Large intestine (tissue), 3 donors: ENCODE measurements at regions not wholly inside any gene's neighbourhood (a gene's known extent, or its start where the extent isn't known, plus 50 kb on each side); places are given as distances from the start of the nearest gene placed in this dataset.
"Not testable (repeated sequence)": the region's sequence is repeated elsewhere in the genome, so short reads cannot be mapped to it uniquely, and the experiment has no call there.

Source experiments
- DNase-seq, 2 donors: peaks; one replicate each; pipeline versions ENCODE4 v3.0.0 to v3.0.0-alpha.2; 2013
- H3K27ac ChIP-seq: one replicate; pipeline ENCODE4 v1.5.1; 2013; ENCODE audit warnings: low read length
- H3K27me3 ChIP-seq: 2 replicates; pipeline ENCODE4 v1.6.1; 2013; ENCODE audit warnings: low read length; ENCODE audit not compliant: control insufficient read depth, insufficient read depth
- H3K36me3 ChIP-seq: 2 replicates; pipeline ENCODE4 v1.6.1; 2013; ENCODE audit warnings: low read length; ENCODE audit not compliant: control insufficient read depth, insufficient read depth
- H3K4me1 ChIP-seq: one replicate; pipeline ENCODE4 v1.6.1; 2013; ENCODE audit warnings: low read length; ENCODE audit not compliant: control insufficient read depth, insufficient read depth
- H3K4me3 ChIP-seq: one replicate; pipeline ENCODE4 v1.5.1; 2013; ENCODE audit warnings: low read length
- H3K9me3 ChIP-seq: one replicate; pipeline ENCODE4 v1.6.1; 2013; ENCODE audit warnings: mild to moderate bottlenecking, low read depth, low read length, moderate library complexity; ENCODE audit not compliant: control insufficient read depth
- WGBS: methylation state at CpG from one replicate; pipeline ENCODE4 v1.1.5; 2013; ENCODE audit warnings: low lambda C conversion rate; ENCODE audit not compliant: insufficient coverage; 5-methylcytosine and 5-hydroxymethylcytosine counted together

DNA sequence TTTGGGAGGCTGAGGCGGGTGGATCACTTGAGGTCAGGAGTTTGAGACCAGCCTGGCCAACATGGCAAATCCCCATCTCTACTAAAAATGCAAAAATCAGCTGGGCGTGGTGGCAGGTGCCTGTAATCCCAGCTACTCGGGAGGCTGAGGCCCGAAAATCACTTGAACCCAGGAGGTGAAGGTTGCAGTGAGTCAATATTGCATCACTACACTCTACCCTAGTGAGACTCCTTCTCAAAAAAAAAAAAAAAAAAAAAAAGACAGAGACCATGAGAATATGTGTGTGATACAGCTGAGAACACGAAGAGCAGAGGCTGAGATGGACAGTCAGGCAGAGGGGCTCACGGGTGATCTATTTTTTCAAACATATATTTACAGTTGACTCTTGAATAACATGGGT, 152.5 kb upstream of the TNRC6C start:
- H3K4me1 ChIP-seq, H3K27ac ChIP-seq, DNase-seq, H3K4me3 ChIP-seq, H3K9me3 ChIP-seq, H3K36me3 ChIP-seq: not testable (repeated sequence)
- H3K27me3 ChIP-seq: peaks cover 26% of the 10 kb centered on the region
- WGBS: no CpG with 5 or more reads among the region's 6 CpGs

DNA sequence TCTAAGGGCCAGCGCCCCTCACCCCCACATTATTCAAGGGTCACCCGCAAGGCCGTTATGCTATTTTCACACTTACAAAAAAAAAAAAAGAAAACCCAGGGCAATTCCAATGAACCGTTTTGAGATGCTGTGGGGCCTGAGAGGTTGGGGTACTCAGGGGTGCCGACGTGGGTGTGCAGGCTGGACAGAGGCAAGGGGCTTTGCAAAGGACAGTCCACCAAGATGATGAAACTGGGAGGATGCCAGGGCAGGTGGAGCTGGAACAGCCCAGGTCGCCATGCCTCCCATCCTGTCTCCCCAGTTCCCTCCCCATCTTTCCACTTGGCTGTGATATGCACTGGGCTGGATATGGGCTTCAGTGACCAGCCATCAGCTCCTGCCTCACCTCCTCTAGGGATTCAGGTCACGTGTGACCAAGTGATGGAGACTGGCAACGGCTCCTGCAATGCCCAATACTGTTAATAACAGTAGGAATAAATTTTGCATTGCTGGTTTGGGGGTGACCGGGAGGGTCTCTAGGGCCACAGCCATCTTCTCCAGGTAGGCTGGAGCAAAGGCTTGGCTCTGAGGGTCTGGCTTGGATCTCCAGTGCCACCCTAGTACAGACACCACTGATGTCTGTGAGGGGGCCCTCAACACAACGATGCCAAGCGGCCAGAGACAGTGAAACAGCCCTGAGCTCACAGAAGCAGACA, 151.3 kb upstream of the TNRC6C start:
- 80% methylated on average over 1 of the region's 12 CpGs for WGBS
- H3K9me3 ChIP-seq: no peaks in the 10 kb centered on the region
- peaks cover 19% of the 10 kb centered on the region for H3K27me3 ChIP-seq
- H3K4me3 ChIP-seq: no peak overlapping the region
- H3K27ac ChIP-seq: no peak overlapping the region
- no peaks in the 10 kb centered on the region for H3K4me1 ChIP-seq
- no peaks in the 10 kb centered on the region for H3K36me3 ChIP-seq
- no peak for DNase-seq

DNA sequence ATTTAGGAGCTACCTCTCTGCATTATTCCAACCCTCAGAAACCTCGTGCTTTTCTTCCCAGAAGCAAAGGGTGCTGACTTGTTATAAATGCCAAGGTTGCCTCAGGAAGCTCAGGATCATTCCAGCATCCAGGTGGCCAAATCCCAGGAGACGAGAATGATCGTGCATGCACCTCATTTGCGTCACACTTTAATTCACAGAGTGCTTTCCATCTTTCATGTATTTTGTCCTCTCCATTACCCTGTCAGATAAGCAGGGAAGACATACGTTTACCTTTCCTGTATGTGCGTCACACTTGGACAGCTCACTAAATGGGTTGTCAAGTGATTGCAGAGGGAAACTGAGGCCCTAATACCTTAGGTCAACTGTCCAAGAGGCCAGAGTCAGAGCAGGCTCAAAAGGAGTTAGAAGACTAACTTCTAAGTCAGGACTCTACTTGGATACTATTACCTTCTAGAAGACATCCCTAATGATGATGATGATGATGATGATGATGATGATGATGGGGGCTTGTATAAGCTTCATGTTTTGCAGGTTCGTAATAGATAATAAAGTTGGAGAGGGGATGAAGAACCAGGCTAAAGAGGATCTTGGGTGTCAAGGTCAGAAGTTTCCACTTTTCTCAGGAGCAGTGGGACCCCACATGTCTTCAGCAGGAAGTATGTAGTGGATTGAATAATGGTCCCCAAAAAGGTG, 150.6 kb upstream of the TNRC6C start:
- H3K4me3 ChIP-seq: no peak overlapping the region
- H3K4me1 ChIP-seq: no peaks in the 10 kb centered on the region
- DNase-seq: no peak
- WGBS: 78% methylated on average over 4 of the region's 7 CpGs
- no peak overlapping the region for H3K27ac ChIP-seq
- H3K36me3 ChIP-seq: no peaks in the 10 kb centered on the region
- no peaks in the 10 kb centered on the region for H3K9me3 ChIP-seq
- H3K27me3 ChIP-seq: peaks cover 19% of the 10 kb centered on the region

DNA sequence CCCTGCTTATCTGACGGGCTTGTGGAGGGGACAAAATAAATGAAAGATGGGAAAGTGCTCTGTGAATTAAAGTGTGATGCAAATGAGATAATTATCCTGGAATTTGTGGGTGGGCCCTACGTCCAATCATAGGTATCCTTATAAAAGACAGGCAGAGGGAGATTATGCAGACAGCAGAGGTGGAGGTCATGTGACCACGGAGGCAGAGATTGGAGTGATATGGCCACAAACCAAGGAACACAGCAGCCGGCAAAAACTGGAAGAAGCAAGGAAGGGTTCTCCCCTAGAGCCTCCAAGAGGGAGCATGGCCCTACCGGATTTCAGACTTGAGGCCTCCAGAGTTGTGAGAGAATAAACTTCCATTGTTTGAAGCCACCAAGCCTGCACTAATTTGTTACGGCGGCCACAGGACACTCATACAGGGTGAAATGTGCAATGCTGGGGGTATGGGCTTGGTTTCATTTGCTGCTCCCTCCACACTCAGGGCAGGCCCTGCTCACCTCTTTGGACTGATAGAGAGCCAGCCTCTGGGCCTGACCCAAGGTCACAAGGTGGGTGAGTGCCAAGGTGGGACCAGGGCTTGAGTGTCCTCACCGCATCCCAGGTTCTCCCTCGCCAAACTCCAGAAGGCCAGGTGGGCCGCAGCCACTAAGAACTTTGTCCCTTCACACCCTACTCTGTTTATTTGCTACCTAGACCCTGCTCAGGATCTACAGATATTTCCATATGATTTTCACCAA, 149.6 kb upstream of the TNRC6C start:
- no CpG with 5 or more reads among the region's 10 CpGs for WGBS

DNA sequence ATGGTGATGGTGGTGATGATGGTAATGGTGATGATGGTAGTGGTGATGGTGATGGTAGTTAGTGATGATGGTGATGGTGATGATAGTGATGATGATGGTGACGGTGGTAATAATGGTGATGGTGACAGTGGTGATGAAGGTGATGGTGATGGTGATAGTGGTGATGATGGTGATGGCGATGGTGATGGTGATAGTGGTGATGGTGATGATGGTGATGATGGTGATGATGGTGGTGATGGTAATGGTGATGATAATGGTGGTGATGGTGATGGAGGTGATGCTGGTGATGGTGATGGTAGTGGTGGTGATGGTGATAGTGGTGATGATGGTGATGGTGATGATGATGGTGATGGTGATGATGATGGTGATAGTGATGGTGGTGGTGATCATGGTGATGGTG, 148.7 kb upstream of the TNRC6C start:
- Histone ChIP-seq H3K9me3 (no peaks in the 10 kb centered on the region), H3K4me3 (no peak overlapping the region), H3K36me3 (no peaks in the 10 kb centered on the region), H3K27me3 (peaks cover 10% of the 10 kb centered on the region), H3K4me1 (no peaks in the 10 kb centered on the region), H3K27ac (no peak overlapping the region)
- WGBS: 96% methylated on average over 2 of the region's 2 CpGs
- no peak for DNase-seq

More for the DNA sequence above, 149.6 kb upstream of the TNRC6C start:
- Histone ChIP-seq H3K36me3 (no peaks in the 10 kb centered on the region), H3K27ac (no peak overlapping the region), H3K4me1 (no peaks in the 10 kb centered on the region), H3K9me3 (no peaks in the 10 kb centered on the region), H3K27me3 (peaks cover 14% of the 10 kb centered on the region), H3K4me3 (no peak overlapping the region)
- no peak for DNase-seq

DNA sequence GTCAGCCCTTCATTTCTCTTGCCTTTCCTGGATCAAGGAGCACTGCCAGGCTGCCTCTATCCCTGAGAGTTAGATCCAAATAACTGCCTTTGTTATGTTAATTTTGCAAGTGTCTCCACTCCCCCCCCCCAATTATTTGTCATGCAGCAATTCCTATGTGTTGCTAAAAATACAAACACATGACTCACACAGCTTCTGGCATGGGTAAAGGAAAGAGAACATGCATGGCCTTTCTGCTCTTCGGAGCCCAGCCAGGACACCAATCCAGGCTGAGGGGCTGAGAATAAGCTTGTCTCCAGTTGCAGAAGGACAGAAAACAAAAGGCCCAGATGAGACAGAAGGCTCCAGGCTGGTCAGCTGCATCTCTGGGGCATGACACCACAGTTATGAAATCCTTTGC, 148.0 kb upstream of the TNRC6C start:
- Histone ChIP-seq H3K36me3 (no peaks in the 10 kb centered on the region), H3K4me3 (no peak overlapping the region), H3K27me3 (peaks cover 10% of the 10 kb centered on the region), H3K4me1 (no peaks in the 10 kb centered on the region), H3K27ac (no peak overlapping the region), H3K9me3 (no peaks in the 10 kb centered on the region)
- no peak for DNase-seq
- WGBS: no CpG with 5 or more reads among the region's 1 CpG

DNA sequence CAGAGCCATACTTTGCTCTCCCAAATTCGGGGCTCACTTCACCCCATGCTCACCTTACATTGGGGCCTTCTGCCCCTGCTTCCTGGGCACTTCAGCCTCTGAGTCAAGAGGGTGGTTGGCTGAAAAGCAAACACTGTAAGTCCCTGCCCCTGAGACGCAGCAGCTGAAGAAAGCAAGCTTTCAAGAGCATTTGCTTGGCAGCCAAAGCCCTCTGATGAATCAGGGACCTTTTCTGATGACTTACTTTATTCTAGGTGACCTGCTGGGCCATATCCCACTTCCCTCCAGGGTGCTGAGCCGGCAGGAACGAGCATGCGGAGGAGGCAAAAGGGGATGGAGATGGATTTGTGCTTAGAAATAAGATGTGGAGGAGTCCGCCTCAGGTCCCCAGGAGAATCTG, 147.0 kb upstream of the TNRC6C start:
- Histone ChIP-seq H3K9me3 (no peaks in the 10 kb centered on the region), H3K4me1 (no peaks in the 10 kb centered on the region), H3K4me3 (no peak overlapping the region), H3K27me3 (peaks cover 10% of the 10 kb centered on the region), H3K36me3 (no peaks in the 10 kb centered on the region), H3K27ac (no peak overlapping the region)
- WGBS: no CpG with 5 or more reads among the region's 6 CpGs
- DNase-seq: no peak

DNA sequence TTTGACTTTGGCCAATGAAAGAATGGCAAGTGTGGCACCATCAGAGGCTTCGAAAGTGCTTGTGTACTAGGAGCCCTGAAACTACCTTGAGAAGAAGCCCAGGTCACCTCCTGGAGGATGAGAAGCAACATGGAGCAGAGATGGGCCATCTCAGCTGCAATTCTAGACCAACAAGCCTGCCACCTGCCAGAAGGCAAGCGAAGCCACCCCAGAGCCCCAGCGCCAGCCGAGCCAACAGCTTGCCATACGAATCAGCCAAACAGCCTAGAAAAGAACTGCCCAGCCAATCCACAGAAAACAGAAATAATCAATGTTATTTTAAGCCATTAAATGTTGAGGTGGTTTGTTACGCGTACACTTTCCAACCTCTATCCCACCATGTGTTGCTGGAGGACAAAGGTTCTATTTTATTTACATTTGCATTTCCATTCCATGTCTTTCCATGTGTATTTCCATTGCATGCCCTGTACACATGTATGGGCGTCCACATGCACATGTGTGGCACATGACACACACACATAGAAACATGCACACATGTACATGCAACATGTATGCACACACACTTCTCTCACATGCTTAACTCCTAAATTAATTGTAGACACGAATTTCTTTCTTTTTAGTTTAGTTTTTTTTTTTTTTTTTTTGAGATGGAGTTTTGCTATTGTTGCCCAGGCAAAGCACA, 144.3 kb upstream of the TNRC6C start:
- no peaks in the 10 kb centered on the region for H3K9me3 ChIP-seq
- H3K27me3 ChIP-seq: peaks cover 16% of the 10 kb centered on the region
- no peak for DNase-seq
- WGBS: 100% methylated on average over 2 of the region's 9 CpGs
- H3K27ac ChIP-seq: no peak overlapping the region
- no peak overlapping the region for H3K4me3 ChIP-seq
- H3K4me1 ChIP-seq: no peaks in the 10 kb centered on the region
- no peaks in the 10 kb centered on the region for H3K36me3 ChIP-seq

DNA sequence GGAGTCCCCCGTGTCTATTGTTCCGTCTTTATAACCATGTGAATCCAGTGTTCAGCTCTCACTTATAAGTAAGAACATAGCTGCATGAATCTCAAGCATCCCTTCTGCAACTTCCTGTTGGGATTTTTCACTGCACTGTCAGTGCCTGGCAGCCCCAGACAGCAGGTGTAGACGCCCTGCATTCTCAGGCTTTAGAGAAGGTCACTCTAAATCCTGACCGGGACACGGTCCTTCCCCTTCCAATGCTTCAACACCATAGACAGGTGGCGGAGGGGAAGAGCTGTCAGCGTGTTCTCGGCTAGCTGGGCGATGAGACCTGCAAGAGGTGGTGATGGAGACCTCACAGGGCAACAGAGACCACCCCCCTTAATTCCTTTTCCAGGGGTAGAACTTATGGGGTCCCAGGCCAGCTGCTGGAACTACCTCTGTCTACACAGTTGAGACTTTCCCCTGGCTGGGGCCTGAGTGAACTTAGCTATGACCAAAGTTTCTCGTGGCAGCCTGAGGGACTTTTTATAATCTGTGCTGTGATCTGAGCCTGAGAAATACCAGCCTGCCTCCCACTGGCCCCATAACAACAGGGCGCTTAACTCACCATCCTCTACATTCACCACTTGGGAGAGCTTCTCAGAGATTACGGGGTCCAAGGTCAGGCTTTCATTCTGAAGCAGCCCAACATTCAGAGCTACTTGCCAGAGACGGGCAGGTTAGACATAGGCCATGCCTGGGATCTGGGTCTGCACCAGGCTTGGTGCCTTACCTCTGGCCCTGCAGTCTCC, 143.2 kb upstream of the TNRC6C start:
- Histone ChIP-seq H3K27ac (no peak overlapping the region), H3K4me3 (no peak overlapping the region), H3K27me3 (peaks cover 16% of the 10 kb centered on the region), H3K36me3 (no peaks in the 10 kb centered on the region), H3K4me1 (no peaks in the 10 kb centered on the region), H3K9me3 (no peaks in the 10 kb centered on the region)
- no peak for DNase-seq
- WGBS: no CpG with 5 or more reads among the region's 13 CpGs

DNA sequence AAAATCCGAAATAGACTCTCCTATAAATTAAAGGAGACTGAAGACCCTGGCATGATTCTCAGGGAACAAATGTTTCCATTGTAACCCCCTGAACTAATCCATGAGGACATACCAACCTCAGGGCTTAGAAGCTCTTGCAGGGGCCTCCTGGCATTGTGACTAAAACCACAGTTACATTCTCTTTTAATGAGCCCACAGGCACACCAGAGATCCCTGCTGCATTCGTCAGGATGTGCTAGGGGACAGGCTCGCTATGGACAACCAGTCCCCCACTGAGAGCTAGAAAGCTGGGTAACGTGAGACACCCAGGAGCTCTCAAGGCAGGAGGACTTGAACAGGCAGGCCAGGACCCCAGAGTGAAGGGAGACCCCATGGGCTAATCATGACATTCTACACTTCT, 140.6 kb upstream of the TNRC6C start:
- no peak for DNase-seq
- no peak overlapping the region for H3K27ac ChIP-seq
- no peaks in the 10 kb centered on the region for H3K36me3 ChIP-seq
- peaks cover 9% of the 10 kb centered on the region for H3K27me3 ChIP-seq
- H3K4me3 ChIP-seq: no peak overlapping the region
- H3K9me3 ChIP-seq: no peaks in the 10 kb centered on the region
- H3K4me1 ChIP-seq: no peaks in the 10 kb centered on the region
- 100% methylated on average over 1 of the region's 4 CpGs for WGBS
